Femur (tissue), 1 donor: ENCODE measurements at regions not wholly inside any gene's neighbourhood (a gene's known extent, or its start where the extent isn't known, plus 50 kb on each side); places are given as distances from the start of the nearest gene placed in this dataset.
"Not testable (repeated sequence)": the region's sequence is repeated elsewhere in the genome, so short reads cannot be mapped to it uniquely, and the experiment has no call there.

Experiments used
- DNase-seq: peaks from one replicate; pipeline ENCODE4 v3.0.0-alpha.2; 2017

GRCh38 chr3:87101861-87102625, 111.1 kb upstream of the VGLL3 start:
- DNase-seq: no peak

- not testable (repeated sequence) for DNase-seq
Observed at GRCh38 chr3:87097733-87098132, 106.8 kb upstream of the VGLL3 start.

GRCh38 chr3:87090631-87091030, 99.7 kb upstream of the VGLL3 start:
- no peak for DNase-seq

GRCh38 chr3:87088993-87089841, 98.3 kb upstream of the VGLL3 start:
- DNase-seq: peak; percentile 83

- no peak for DNase-seq
Observed at GRCh38 chr3:87088430-87088992, 97.6 kb upstream of the VGLL3 start.

GRCh38 chr3:87084868-87085267, 93.9 kb upstream of the VGLL3 start:
- DNase-seq: no peak

- DNase-seq: peak; percentile 26
Observed at GRCh38 chr3:87082796-87083440, 92.0 kb upstream of the VGLL3 start.

- DNase-seq: no peak
Observed at GRCh38 chr3:87077355-87077754, 86.4 kb upstream of the VGLL3 start.

- DNase-seq: no peak
Observed at GRCh38 chr3:87076946-87077345, 86.0 kb upstream of the VGLL3 start.

- no peak for DNase-seq
Observed at GRCh38 chr3:87073496-87074145, 82.7 kb upstream of the VGLL3 start.

GRCh38 chr3:87072446-87072845, 81.5 kb upstream of the VGLL3 start:
- no peak for DNase-seq

GRCh38 chr3:87069971-87070370, 79.0 kb upstream of the VGLL3 start:
- no peak for DNase-seq

GRCh38 chr3:87069021-87069420, 78.1 kb upstream of the VGLL3 start:
- DNase-seq: no peak

GRCh38 chr3:87062685-87063084, 71.7 kb upstream of the VGLL3 start:
- no peak for DNase-seq

- DNase-seq: no peak
Observed at GRCh38 chr3:87057474-87057873, 66.5 kb upstream of the VGLL3 start.

GRCh38 chr3:87053553-87053952, 62.6 kb upstream of the VGLL3 start:
- DNase-seq: no peak

GRCh38 chr3:87052499-87053260, 61.7 kb upstream of the VGLL3 start:
- no peak for DNase-seq

- DNase-seq: no peak
Observed at GRCh38 chr3:87047852-87048251, 56.9 kb upstream of the VGLL3 start.

- no peak for DNase-seq
Observed at GRCh38 chr3:87046241-87046640, 55.3 kb upstream of the VGLL3 start.

- DNase-seq: no peak
Observed at GRCh38 chr3:87045473-87045872, 54.5 kb upstream of the VGLL3 start.

GRCh38 chr3:87044846-87045245, 53.9 kb upstream of the VGLL3 start:
- DNase-seq: no peak

GRCh38 chr3:87044409-87044808, 53.5 kb upstream of the VGLL3 start:
- no peak for DNase-seq
